ENCODE measurements at regions not wholly inside any gene's neighbourhood (a gene's known extent, or its start where the extent isn't known, plus 50 kb on each side); places are given as distances from the start of the nearest gene placed in this dataset.

DNA sequence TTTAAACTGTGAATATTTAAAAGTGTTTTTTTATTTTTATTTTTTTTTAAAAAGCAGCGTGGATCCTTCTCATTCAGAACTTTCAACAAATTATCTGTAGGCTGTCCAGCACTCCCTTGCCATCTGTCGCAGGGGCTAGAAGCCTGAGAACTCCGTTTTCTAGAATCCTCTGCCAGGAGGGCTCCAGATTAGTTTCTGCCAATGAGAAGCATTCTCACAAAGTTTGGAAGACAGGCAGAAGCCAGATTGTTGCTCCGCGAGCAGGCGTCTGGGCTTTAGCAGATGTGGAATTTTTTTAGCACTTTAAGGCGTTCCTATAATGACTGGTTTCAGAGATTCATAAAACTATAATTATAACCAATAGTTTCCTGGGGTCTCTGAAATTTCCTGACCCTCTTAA, 220.9 kb upstream of the KIAA1217 start:
- no peak overlapping the region for H2AFZ ChIP-seq (ENCODE audit: low read length)
- H3K23ac ChIP-seq (ENCODE audit: low read depth, low read length, poor library complexity), result no peak overlapping the region
- H2BK12ac ChIP-seq (ENCODE audit: low read length), result no peak overlapping the region
- no peaks in the 10 kb centered on the region for H3K27me3 ChIP-seq (ENCODE audit: control insufficient read depth in 3 of 3, insufficient read depth in 3 of 3, low read depth in 1 of 3, low read length in 3 of 3)
- no peak overlapping the region for H3K4me3 ChIP-seq (ENCODE audit: low read length in 2 of 2)
- no peak overlapping the region for H3K4me2 ChIP-seq (ENCODE audit: insufficient read depth, low read length, poor library complexity, severe bottlenecking)
- no peak overlapping the region for H4K91ac ChIP-seq (ENCODE audit: low read depth, low read length, poor library complexity)
- H3K9ac ChIP-seq (ENCODE audit: low read depth, low read length, poor library complexity), result no peak overlapping the region
- no peaks in the 10 kb centered on the region for H3K9me3 ChIP-seq (replicated peaks in 1 of 2; ENCODE audit: control insufficient read depth in 2 of 2, insufficient read depth in 1 of 2, low read depth in 1 of 2, low read length in 2 of 2)
- no peak overlapping the region for H4K8ac ChIP-seq (ENCODE audit: low read depth, low read length)
- DNase-seq (ENCODE audit: low spot score), result no peak
- H2BK15ac ChIP-seq (ENCODE audit: low read length), result no peak overlapping the region
- no peak overlapping the region for H2BK120ac ChIP-seq (ENCODE audit: low read depth, low read length)
- no peak overlapping the region for H2AK5ac ChIP-seq (ENCODE audit: low read depth, low read length)
- H3K18ac ChIP-seq (ENCODE audit: low read length), result no peak overlapping the region
- no peaks in the 10 kb centered on the region for H3K36me3 ChIP-seq (replicated peaks in 1 of 2; ENCODE audit: control insufficient read depth in 2 of 2, insufficient read depth in 2 of 2, low read length in 2 of 2)
- H3K4me1 ChIP-seq (ENCODE audit: control insufficient read depth in 2 of 2, insufficient read depth in 1 of 2, low read depth in 1 of 2, low read length in 2 of 2), result no peaks in the 10 kb centered on the region
- no peak overlapping the region for H3K27ac ChIP-seq (replicated peaks; ENCODE audit: low read length)
- no peak overlapping the region for H3K4ac ChIP-seq (ENCODE audit: low read length)
- H2BK5ac ChIP-seq (ENCODE audit: low read length), result no peak overlapping the region
- no CpG with 5 or more reads among the region's 7 CpGs for WGBS, 2 donors (ENCODE audit: extremely low coverage in 2 of 2, insufficient read length in 2 of 2, insufficient replicate concordance in 1 of 2)
- H3K14ac ChIP-seq (ENCODE audit: low read length), result no peak overlapping the region
- no peaks in the 10 kb centered on the region for H3K79me1 ChIP-seq (ENCODE audit: low read depth, low read length)

DNA sequence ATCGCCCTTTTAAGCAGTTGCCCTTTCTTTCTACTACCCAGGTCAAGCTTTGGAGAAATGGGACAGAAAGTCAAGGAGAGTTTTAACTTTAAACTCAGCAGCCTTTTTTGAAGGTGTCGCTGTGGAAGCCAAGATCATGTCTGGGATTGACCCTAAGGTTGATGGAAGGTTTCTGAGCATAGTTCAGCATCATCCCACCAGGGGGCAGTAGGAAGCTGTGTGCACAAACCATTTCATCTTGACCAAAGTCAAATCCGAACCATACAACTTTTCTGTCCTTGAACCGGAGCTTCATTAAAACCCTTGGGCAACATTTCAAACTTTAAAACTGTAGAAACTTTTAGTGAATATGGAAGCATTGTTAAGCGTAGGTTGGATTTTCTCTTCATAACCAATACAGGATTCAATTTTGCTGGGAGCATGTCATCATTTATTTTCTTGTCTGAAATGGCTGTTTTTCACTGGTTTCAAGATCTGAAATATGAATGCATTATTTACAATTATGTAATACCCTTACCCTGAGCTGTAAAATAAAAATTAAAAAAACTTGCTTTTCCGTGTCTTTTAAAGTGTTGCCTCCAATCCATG, 214.4 kb upstream of the KIAA1217 start:
- H2BK5ac ChIP-seq (ENCODE audit: low read length), result no peak overlapping the region

DNA sequence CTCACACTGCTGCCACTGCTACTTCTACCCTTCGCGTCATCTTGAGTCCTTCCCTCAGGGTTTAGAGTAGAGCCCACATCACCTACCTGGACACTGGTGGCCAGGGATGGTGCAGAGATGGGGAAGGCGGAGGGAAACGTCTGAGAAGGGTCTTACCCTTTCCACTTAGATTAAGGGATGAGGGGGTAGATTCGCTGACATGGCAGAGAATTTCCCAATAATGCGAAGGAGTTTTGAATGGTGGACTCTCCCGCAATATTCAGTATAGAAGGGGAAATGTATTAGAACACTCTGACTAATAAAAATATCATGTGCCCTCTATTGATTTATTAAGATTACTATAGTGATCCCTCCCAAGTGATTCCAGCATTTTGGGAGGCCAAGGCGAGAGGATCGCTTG, 209.5 kb upstream of the KIAA1217 start:
- no peak overlapping the region for H2BK15ac ChIP-seq (ENCODE audit: low read length)
- H3K4me2 ChIP-seq (ENCODE audit: insufficient read depth, low read length, poor library complexity, severe bottlenecking), result no peak overlapping the region
- no peak overlapping the region for H2AFZ ChIP-seq (ENCODE audit: low read length)
- no peak overlapping the region for H2BK12ac ChIP-seq (ENCODE audit: low read length)
- H4K8ac ChIP-seq (ENCODE audit: low read depth, low read length), result no peak overlapping the region
- no peak overlapping the region for H3K9ac ChIP-seq (ENCODE audit: low read depth, low read length, poor library complexity)
- no peak overlapping the region for H3K27ac ChIP-seq (replicated peaks; ENCODE audit: low read length)
- H3K14ac ChIP-seq (ENCODE audit: low read length), result peak overlapping the region; percentile 32
- H3K36me3 ChIP-seq (replicated peaks in 1 of 2; ENCODE audit: control insufficient read depth in 2 of 2, insufficient read depth in 2 of 2, low read length in 2 of 2), result no peaks in the 10 kb centered on the region
- H3K4me1 ChIP-seq (ENCODE audit: control insufficient read depth in 2 of 2, insufficient read depth in 1 of 2, low read depth in 1 of 2, low read length in 2 of 2), result no peaks in the 10 kb centered on the region
- no peak for DNase-seq (ENCODE audit: low spot score)
- H3K4ac ChIP-seq (ENCODE audit: low read length), result no peak overlapping the region
- no peak overlapping the region for H2AK5ac ChIP-seq (ENCODE audit: low read depth, low read length)
- H3K18ac ChIP-seq (ENCODE audit: low read length), result no peak overlapping the region
- no peak overlapping the region for H4K91ac ChIP-seq (ENCODE audit: low read depth, low read length, poor library complexity)
- no peak overlapping the region for H3K4me3 ChIP-seq (ENCODE audit: low read length in 2 of 2)
- H2BK5ac ChIP-seq (ENCODE audit: low read length), result no peak overlapping the region
- WGBS, 2 donors (ENCODE audit: extremely low coverage in 2 of 2, insufficient read length in 2 of 2, insufficient replicate concordance in 1 of 2), result no CpG with 5 or more reads among the region's 9 CpGs
- H3K79me1 ChIP-seq (ENCODE audit: low read depth, low read length), result no peaks in the 10 kb centered on the region
- no peaks in the 10 kb centered on the region for H3K9me3 ChIP-seq (replicated peaks in 1 of 2; ENCODE audit: control insufficient read depth in 2 of 2, insufficient read depth in 1 of 2, low read depth in 1 of 2, low read length in 2 of 2)
- no peak overlapping the region for H3K23ac ChIP-seq (ENCODE audit: low read depth, low read length, poor library complexity)
- no peak overlapping the region for H2BK120ac ChIP-seq (ENCODE audit: low read depth, low read length)
- H3K27me3 ChIP-seq (ENCODE audit: control insufficient read depth in 3 of 3, insufficient read depth in 3 of 3, low read depth in 1 of 3, low read length in 3 of 3), result no peaks in the 10 kb centered on the region

More for the DNA sequence above, 214.4 kb upstream of the KIAA1217 start:
- H3K4me2 ChIP-seq (ENCODE audit: insufficient read depth, low read length, poor library complexity, severe bottlenecking), result no peak overlapping the region
- no peak overlapping the region for H3K4ac ChIP-seq (ENCODE audit: low read length)
- H2BK12ac ChIP-seq (ENCODE audit: low read length), result no peak overlapping the region
- no peak overlapping the region for H3K9ac ChIP-seq (ENCODE audit: low read depth, low read length, poor library complexity)
- H3K23ac ChIP-seq (ENCODE audit: low read depth, low read length, poor library complexity), result no peak overlapping the region
- no peak overlapping the region for H2BK15ac ChIP-seq (ENCODE audit: low read length)
- H3K14ac ChIP-seq (ENCODE audit: low read length), result no peak overlapping the region
- no peaks in the 10 kb centered on the region for H3K4me1 ChIP-seq (ENCODE audit: control insufficient read depth in 2 of 2, insufficient read depth in 1 of 2, low read depth in 1 of 2, low read length in 2 of 2)
- no peak overlapping the region for H3K4me3 ChIP-seq (ENCODE audit: low read length in 2 of 2)
- no peak overlapping the region for H3K18ac ChIP-seq (ENCODE audit: low read length)
- peak; percentile 59 for DNase-seq (ENCODE audit: low spot score)
- no peaks in the 10 kb centered on the region for H3K79me1 ChIP-seq (ENCODE audit: low read depth, low read length)
- no peak overlapping the region for H4K91ac ChIP-seq (ENCODE audit: low read depth, low read length, poor library complexity)
- no peak overlapping the region for H2AFZ ChIP-seq (ENCODE audit: low read length)
- H3K27ac ChIP-seq (replicated peaks; ENCODE audit: low read length), result no peak overlapping the region
- H4K8ac ChIP-seq (ENCODE audit: low read depth, low read length), result no peak overlapping the region
- WGBS, 2 donors (ENCODE audit: extremely low coverage in 2 of 2, insufficient read length in 2 of 2, insufficient replicate concordance in 1 of 2), result no CpG with 5 or more reads among the region's 6 CpGs
- H3K27me3 ChIP-seq (ENCODE audit: control insufficient read depth in 3 of 3, insufficient read depth in 3 of 3, low read depth in 1 of 3, low read length in 3 of 3), result no peaks in the 10 kb centered on the region
- no peaks in the 10 kb centered on the region for H3K9me3 ChIP-seq (replicated peaks in 1 of 2; ENCODE audit: control insufficient read depth in 2 of 2, insufficient read depth in 1 of 2, low read depth in 1 of 2, low read length in 2 of 2)
- H2BK120ac ChIP-seq (ENCODE audit: low read depth, low read length), result no peak overlapping the region
- H3K36me3 ChIP-seq (replicated peaks in 1 of 2; ENCODE audit: control insufficient read depth in 2 of 2, insufficient read depth in 2 of 2, low read length in 2 of 2), result no peaks in the 10 kb centered on the region
- H2AK5ac ChIP-seq (ENCODE audit: low read depth, low read length), result no peak overlapping the region

DNA sequence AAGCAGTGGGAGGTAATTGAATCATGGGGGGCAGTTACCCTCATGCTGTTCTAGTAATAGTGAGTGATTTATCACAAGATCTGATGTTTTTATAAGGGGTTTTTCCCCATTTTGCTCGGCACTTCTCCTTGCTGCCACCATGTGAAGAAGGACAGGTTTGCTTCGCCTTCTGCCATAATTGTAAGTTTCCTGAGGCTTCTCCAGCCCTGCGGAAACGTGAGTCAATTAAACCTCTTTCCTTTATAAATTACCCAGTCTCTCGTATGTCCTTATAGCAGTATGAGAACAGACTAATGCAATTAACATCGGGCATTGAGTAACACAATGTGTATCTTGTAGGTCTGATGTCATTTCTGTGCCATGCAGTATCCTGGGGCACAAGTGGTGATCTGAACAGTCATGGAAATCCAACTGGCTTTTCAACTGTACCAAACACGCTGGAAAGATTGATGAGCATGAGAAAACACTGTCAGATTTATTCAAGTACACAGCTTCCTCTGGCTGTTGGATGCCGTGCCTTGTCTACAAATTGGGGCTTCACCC, 208.6 kb upstream of the KIAA1217 start:
- H4K91ac ChIP-seq (ENCODE audit: low read depth, low read length, poor library complexity), result no peak overlapping the region
- no peak overlapping the region for H3K9ac ChIP-seq (ENCODE audit: low read depth, low read length, poor library complexity)
- no peak overlapping the region for H3K27ac ChIP-seq (replicated peaks; ENCODE audit: low read length)
- no peak overlapping the region for H2BK12ac ChIP-seq (ENCODE audit: low read length)
- no peak overlapping the region for H2AK5ac ChIP-seq (ENCODE audit: low read depth, low read length)
- no peak overlapping the region for H2AFZ ChIP-seq (ENCODE audit: low read length)
- H4K8ac ChIP-seq (ENCODE audit: low read depth, low read length), result no peak overlapping the region
- no peak overlapping the region for H2BK5ac ChIP-seq (ENCODE audit: low read length)
- H3K4ac ChIP-seq (ENCODE audit: low read length), result no peak overlapping the region
- H3K14ac ChIP-seq (ENCODE audit: low read length), result no peak overlapping the region
- no peak overlapping the region for H3K4me2 ChIP-seq (ENCODE audit: insufficient read depth, low read length, poor library complexity, severe bottlenecking)
- H3K27me3 ChIP-seq (ENCODE audit: control insufficient read depth in 3 of 3, insufficient read depth in 3 of 3, low read depth in 1 of 3, low read length in 3 of 3), result no peaks in the 10 kb centered on the region
- no CpG with 5 or more reads among the region's 8 CpGs for WGBS, 2 donors (ENCODE audit: extremely low coverage in 2 of 2, insufficient read length in 2 of 2, insufficient replicate concordance in 1 of 2)
- no peak overlapping the region for H3K18ac ChIP-seq (ENCODE audit: low read length)
- H3K36me3 ChIP-seq (replicated peaks in 1 of 2; ENCODE audit: control insufficient read depth in 2 of 2, insufficient read depth in 2 of 2, low read length in 2 of 2), result no peaks in the 10 kb centered on the region
- no peaks in the 10 kb centered on the region for H3K79me1 ChIP-seq (ENCODE audit: low read depth, low read length)
- no peaks in the 10 kb centered on the region for H3K4me1 ChIP-seq (ENCODE audit: control insufficient read depth in 2 of 2, insufficient read depth in 1 of 2, low read depth in 1 of 2, low read length in 2 of 2)
- H3K4me3 ChIP-seq (ENCODE audit: low read length in 2 of 2), result no peak overlapping the region
- H2BK15ac ChIP-seq (ENCODE audit: low read length), result no peak overlapping the region
- H3K23ac ChIP-seq (ENCODE audit: low read depth, low read length, poor library complexity), result no peak overlapping the region
- H2BK120ac ChIP-seq (ENCODE audit: low read depth, low read length), result no peak overlapping the region
- H3K9me3 ChIP-seq (replicated peaks in 1 of 2; ENCODE audit: control insufficient read depth in 2 of 2, insufficient read depth in 1 of 2, low read depth in 1 of 2, low read length in 2 of 2), result no peaks in the 10 kb centered on the region
- no peak for DNase-seq (ENCODE audit: low spot score)
